Sigmoid colon (tissue), 4 donors: ENCODE measurements at regions not wholly inside any gene's neighbourhood (a gene's known extent, or its start where the extent isn't known, plus 50 kb on each side); places are given as distances from the start of the nearest gene placed in this dataset.
"Not testable (repeated sequence)": the region's sequence is repeated elsewhere in the genome, so short reads cannot be mapped to it uniquely, and the experiment has no call there.

Source experiments
- CTCF ChIP-seq, 4 experiments: fragments of 450-650 bp in 3 of 4; fragments of 200-600 bp in 1 of 4; IDR thresholded peaks; one replicate each; pipeline ENCODE4 v1.5.1; 2016 to 2019; ENCODE audit warnings: antibody characterized with exemption in 4 of 4, mild to moderate bottlenecking in 3 of 4, moderate library complexity in 2 of 4
- EP300 ChIP-seq, 4 donors: sonication (generic); formaldehyde crosslinking; IDR thresholded peaks; one replicate each; pipeline ENCODE4 v1.6.1; 2017; ENCODE audit warnings: antibody characterized with exemption in 4 of 4
- POLR2A ChIP-seq, 2 donors: fragments of 450-650 bp; IDR thresholded peaks; one replicate each; pipeline ENCODE4 v1.6.1; 2016; ENCODE audit warnings: antibody characterized with exemption in 2 of 2, mild to moderate bottlenecking in 2 of 2, moderate library complexity in 2 of 2
- POLR2AphosphoS5 ChIP-seq, 4 donors: sonication (generic); formaldehyde crosslinking; IDR thresholded peaks; one replicate each; pipeline ENCODE4 v1.6.1; 2017; ENCODE audit warnings: antibody characterized with exemption in 4 of 4

- not testable (repeated sequence) for TF ChIP-seq CTCF, POLR2A, EP300, POLR2AphosphoS5 (IDR thresholded peaks at IDR 0.05)
Observed at GRCh38 chr16:52655156-52655555, 108.2 kb upstream of the TOX3 start.
